SK-N-SH (cell line): ENCODE measurements at regions not wholly inside any gene's neighbourhood (a gene's known extent, or its start where the extent isn't known, plus 50 kb on each side); places are given as distances from the start of the nearest gene placed in this dataset.
A peak's percentile ranks its signal among the peaks of the same experiment; 100 is the strongest.
"Not testable (repeated sequence)": the region's sequence is repeated elsewhere in the genome, so short reads cannot be mapped to it uniquely, and the experiment has no call there.

ENCODE experiments used
- CTCF ChIA-PET: fragments of 300-600, 350-600 bp; formaldehyde crosslinking; extraction: SDS; loops from one replicate; lab custom pipeline; 2021; lab: Yijun Ruan, JAX
- POLR2A ChIA-PET: fragments of 350-600 bp; sonication (Branson Sonifier 250); formaldehyde crosslinking; extraction: SDS; loops from one replicate; lab custom pipeline; 2020; ENCODE audit warnings: antibody characterized with exemption, inconsistent platforms; lab: Yijun Ruan, JAX
- DNase-seq: peaks from one replicate; pipeline ENCODE4 v3.0.0; 2012
- H2AFZ ChIP-seq: fragments of 200-600 bp; sonication (generic); 2 replicates; pipeline ENCODE4 v1.8.1; 2016; ENCODE audit warnings: antibody characterized with exemption, mild to moderate bottlenecking, low read depth
- H3F3A ChIP-seq: fragments of 200-600 bp; sonication (generic); replicated peaks from 2 replicates; pipeline ENCODE3; 2016; ENCODE audit warnings: antibody characterized with exemption, mild to moderate bottlenecking; ENCODE audit not compliant: insufficient read depth
- H3K27ac ChIP-seq, 2 experiments: fragments of 200-500 bp in 1 of 2; fragments of 200-600 bp in 1 of 2; sonication (Bioruptor generic) in 1 of 2; sonication (generic), shearing (Covaris generic) in 1 of 2; 2 replicates each; pipeline versions ENCODE4 v1.5.1 to v1.6.1; 2014 to 2016; ENCODE audit warnings: low read depth in 2 of 2, inconsistent platforms in 1 of 2, low read length in 1 of 2, mild to moderate bottlenecking in 1 of 2, mixed read lengths in 1 of 2
- H3K27me3 ChIP-seq: fragments of 200-600 bp; sonication (generic), shearing (Covaris generic); 2 replicates; pipeline ENCODE4 v1.6.1; 2016; ENCODE audit warnings: mixed run types; ENCODE audit not compliant: insufficient read depth
- H3K36me3 ChIP-seq, 2 experiments: fragments of 200-500 bp in 1 of 2; fragments of 200-600 bp in 1 of 2; sonication (Bioruptor generic) in 1 of 2; sonication (generic) in 1 of 2; replicated peaks in 1 of 2; 2 replicates each; pipeline versions ENCODE3 to v1.5.1; 2014 to 2016; ENCODE audit warnings: low read length in 1 of 2, mild to moderate bottlenecking in 1 of 2; ENCODE audit not compliant: insufficient read depth in 2 of 2, control insufficient read depth in 1 of 2
- H3K4me1 ChIP-seq, 2 experiments: fragments of 200-500 bp in 1 of 2; fragments of 200-600 bp in 1 of 2; sonication (Bioruptor generic) in 1 of 2; sonication (generic), shearing (Covaris generic) in 1 of 2; 2 replicates each; pipeline versions ENCODE4 v1.5.1 to v1.6.1; 2014 to 2016; ENCODE audit warnings: low read depth in 1 of 2, low read length in 1 of 2, mixed run types in 1 of 2; ENCODE audit not compliant: insufficient read depth in 2 of 2, control insufficient read depth in 1 of 2
- H3K4me2 ChIP-seq: fragments of 200-600 bp; sonication (generic), shearing (Covaris generic); 2 replicates; pipeline ENCODE4 v1.6.1; 2017; ENCODE audit warnings: mixed run types
- H3K4me3 ChIP-seq, 2 experiments: fragments of 200-500 bp in 1 of 2; fragments of 200-600 bp in 1 of 2; sonication (Bioruptor generic) in 1 of 2; sonication (generic), shearing (Covaris generic) in 1 of 2; 2 replicates each; pipeline versions ENCODE4 v1.5.1 to v1.8.1; 2014 to 2016; ENCODE audit warnings: low read depth in 2 of 2, inconsistent platforms in 1 of 2, low read length in 1 of 2, mild to moderate bottlenecking in 1 of 2, mixed read lengths in 1 of 2, moderate library complexity in 1 of 2
- H3K79me2 ChIP-seq: fragments of 200-600 bp; sonication (generic); 2 replicates; pipeline ENCODE4 v1.8.1; 2017; ENCODE audit warnings: mild to moderate bottlenecking; ENCODE audit not compliant: insufficient read depth
- H3K9ac ChIP-seq: fragments of 200-600 bp; sonication (generic); 2 replicates; pipeline ENCODE4 v1.6.1; 2017; ENCODE audit warnings: mixed run types
- H3K9me2 ChIP-seq: fragments of 200-600 bp; sonication (generic); 2 replicates; pipeline ENCODE4 v1.6.1; 2017; ENCODE audit warnings: mixed run types
- H3K9me3 ChIP-seq: fragments of 200-600 bp; sonication (generic); 2 replicates; pipeline ENCODE4 v1.6.1; 2017; ENCODE audit warnings: mixed run types, mild to moderate bottlenecking, moderate library complexity
- H4K20me1 ChIP-seq: fragments of 200-600 bp; sonication (generic); 2 replicates; pipeline ENCODE4 v1.6.1; 2017; ENCODE audit warnings: mild to moderate bottlenecking, mixed run types; ENCODE audit not compliant: insufficient read depth
- CHD2 ChIP-seq: fragments of 150-350 bp; IDR thresholded peaks from 2 replicates; pipeline ENCODE4 v1.6.1; 2018; ENCODE audit warnings: low read length; ENCODE audit not compliant: partially characterized antibody
- FOXJ3 ChIP-seq: sonication (generic); formaldehyde crosslinking; IDR thresholded peaks from 2 replicates; pipeline ENCODE4 v1.5.1; 2020; ENCODE audit warnings: mild to moderate bottlenecking, missing genetic modification reagents
- GATA2 ChIP-seq: sonication (generic); formaldehyde crosslinking; IDR thresholded peaks from 2 replicates; pipeline ENCODE4 v1.5.0; 2020; ENCODE audit warnings: mild to moderate bottlenecking, missing genetic modification reagents
- MAX ChIP-seq: IDR thresholded peaks from 2 replicates; pipeline ENCODE4 v1.4.0; 2012; ENCODE audit warnings: low read depth
- MXI1 ChIP-seq: IDR thresholded peaks from 2 replicates; pipeline ENCODE4 v1.6.1; 2012; ENCODE audit warnings: mild to moderate bottlenecking, low read depth, low read length, improper control_type of control experiment
- NFIC ChIP-seq: IDR thresholded peaks from 2 replicates; pipeline ENCODE4 v1.4.0; 2012; ENCODE audit warnings: borderline replicate concordance
- POLR2AphosphoS5 ChIP-seq: IDR thresholded peaks from 2 replicates; pipeline ENCODE4 v1.6.1; 2012; ENCODE audit warnings: low read depth, low read length
- RAD21 ChIP-seq: IDR thresholded peaks from 2 replicates; pipeline ENCODE4 v1.6.1; 2012; ENCODE audit warnings: mild to moderate bottlenecking, low read length
- RCOR1 ChIP-seq: fragments of 150-350 bp; IDR thresholded peaks from 2 replicates; pipeline ENCODE4 v1.6.1; 2017; ENCODE audit warnings: antibody characterized with exemption, low read length
- REST ChIP-seq: IDR thresholded peaks from 2 replicates; pipeline ENCODE4 v1.6.1; 2012; ENCODE audit warnings: mild to moderate bottlenecking, low read depth, low read length, moderate library complexity
- RXRA ChIP-seq: IDR thresholded peaks from 2 replicates; pipeline ENCODE4 v1.4.0; 2012; ENCODE audit warnings: low read depth, mild to moderate bottlenecking, borderline replicate concordance
- TAF1 ChIP-seq: IDR thresholded peaks from 2 replicates; pipeline ENCODE4 v1.6.1; 2012; ENCODE audit warnings: low read depth, mild to moderate bottlenecking, low read length, moderate library complexity, borderline replicate concordance
- TCF12 ChIP-seq: IDR thresholded peaks from 2 replicates; pipeline ENCODE4 v1.4.0; 2012
- TEAD4 ChIP-seq: IDR thresholded peaks from 2 replicates; pipeline ENCODE4 v1.4.0; 2012; ENCODE audit warnings: mild to moderate bottlenecking, borderline replicate concordance; ENCODE audit not compliant: insufficient read depth
- USF2 ChIP-seq: fragments of 150-350 bp; IDR thresholded peaks from 2 replicates; pipeline ENCODE4 v1.6.1; 2017; ENCODE audit warnings: antibody characterized with exemption, low read length, low read depth, borderline replicate concordance
- WGBS: methylation state at CpG from one replicate; pipeline ENCODE4 v1.1.6; 2017; ENCODE audit warnings: low lambda C conversion rate; 5-methylcytosine and 5-hydroxymethylcytosine counted together

GRCh38 chr4:173998471-173999144 is 284.9 kb downstream of the FBXO8 start:
- no peak for TF ChIP-seq POLR2AphosphoS5
- TF ChIP-seq MAX = no peak
- no peak for TF ChIP-seq FOXJ3 (CRISPR knock-in tag)
- no peak for TF ChIP-seq USF2
- no peak for TF ChIP-seq TEAD4
- no peak for TF ChIP-seq RCOR1
- Histone ChIP-seq H3K27me3 (no peaks in the 10 kb centered on the region), H3K27ac (peak overlapping the region in 1 of 2 experiments; percentile 22; a peak in 2 of 4 replicates), H3K4me2 (no peak overlapping the region), H2AFZ (no peak overlapping the region), H3K9me3 (no peaks in the 10 kb centered on the region), H3K36me3 (no peaks in the 10 kb centered on the region), H4K20me1 (no peaks in the 10 kb centered on the region), H3K9ac (no peak overlapping the region), H3K4me1 (no peaks in the 10 kb centered on the region; a peak in 1 of 4 replicates), H3K9me2 (no peaks in the 10 kb centered on the region), H3F3A (no peaks in the 10 kb centered on the region), H3K79me2 (no peaks in the 10 kb centered on the region), H3K4me3 (no peak overlapping the region)
- 81% methylated on average over 6 of the region's 6 CpGs for WGBS
- POLR2A ChIA-PET = interaction anchor here (1.0 to 1.7 kb wide), 3 partner anchors 219 to 469 kb away, joined by 3 to 5 read pairs (median 3); partner anchors contain the start of gene HAND2
- CTCF ChIA-PET = interaction anchor here (1.2 kb wide), 1 partner anchor 9 kb away, joined by 3 read pairs; no protein-coding TSS in a partner anchor
- DNase-seq = no peak

GRCh38 chr4:173995779-173996178 is 287.7 kb downstream of the FBXO8 start:
- ChIA-PET CTCF (interaction anchor here (0.9 to 1.0 kb wide), 2 partner anchors 8 to 247 kb away, joined by 3 read pairs; no protein-coding TSS in a partner anchor), POLR2A (interaction anchor here (0.7 kb wide), 1 partner anchor 474 kb away, joined by 3 read pairs; no protein-coding TSS in a partner anchor)
- not testable (repeated sequence) for H3K9ac ChIP-seq, H3K4me3 ChIP-seq, H3K79me2 ChIP-seq, H3K9me2 ChIP-seq, H3K27me3 ChIP-seq, H4K20me1 ChIP-seq, H3K36me3 ChIP-seq, H2AFZ ChIP-seq, H3K4me2 ChIP-seq, DNase-seq, H3F3A ChIP-seq, H3K9me3 ChIP-seq
- 94% methylated on average over 4 of the region's 4 CpGs for WGBS
- peak overlapping the region in 1 of 2 experiments; percentile 100; a peak in 2 of 4 replicates for H3K27ac ChIP-seq
- H3K4me1 ChIP-seq = peaks cover 10 to 20% of the 10 kb centered on the region in 2 experiments; a peak in 3 of 4 replicates

GRCh38 chr4:173991814-173992213 is 291.7 kb downstream of the FBXO8 start:
- 33% methylated on average over 3 of the region's 3 CpGs for WGBS
- peak overlapping the region; percentile 17 to 100; a peak in 3 of 4 replicates for H3K27ac ChIP-seq
- ChIA-PET POLR2A (interaction anchor here (0.6 to 5.4 kb wide), 18 partner anchors 13 to 484 kb away, joined by 3 to 160 read pairs (median 10); partner anchors contain the start of gene HAND2), CTCF (interaction anchor here (0.6 to 5.7 kb wide), 20 partner anchors 9 to 481 kb away, joined by 3 to 66 read pairs (median 6); no protein-coding TSS in a partner anchor)
- no peak overlapping the region for H3K9ac ChIP-seq
- no peaks in the 10 kb centered on the region for H4K20me1 ChIP-seq
- no peaks in the 10 kb centered on the region for H3K9me2 ChIP-seq
- no peak overlapping the region for H3K4me2 ChIP-seq
- no peaks in the 10 kb centered on the region for H3K36me3 ChIP-seq
- H3K79me2 ChIP-seq = no peaks in the 10 kb centered on the region
- H3F3A ChIP-seq = peaks cover 4% of the 10 kb centered on the region
- peak overlapping the region; percentile 74 for H2AFZ ChIP-seq
- DNase-seq = no peak
- no peaks in the 10 kb centered on the region for H3K9me3 ChIP-seq
- H3K4me3 ChIP-seq = no peak overlapping the region
- H3K27me3 ChIP-seq = no peaks in the 10 kb centered on the region
- peaks cover 18 to 34% of the 10 kb centered on the region in 2 experiments; a peak in 3 of 4 replicates for H3K4me1 ChIP-seq
- TF ChIP-seq MXI1 (peak; percentile 35; the same call in 1 of the 2 replicates), CHD2 (peak; percentile 78), RCOR1 (peak; percentile 70; the same call in 1 of the 2 replicates), TCF12 (peak; percentile 29; the same call in 1 of the 2 replicates), REST (no peak), RAD21 (peak; percentile 34), TAF1 (no peak), GATA2 (peak; percentile 80), NFIC (no peak), RXRA (no peak), FOXJ3 (CRISPR knock-in tag) (peak; percentile 63)
